SKM-1 (cell line): ENCODE measurements at regions not wholly inside any gene's neighbourhood (a gene's known extent, or its start where the extent isn't known, plus 50 kb on each side); places are given as distances from the start of the nearest gene placed in this dataset.

Experiments
- DNase-seq: peaks from one replicate; lab custom pipeline; 2025; ENCODE audit not compliant: unreplicated experiment; lab: John Stamatoyannopoulos, UW

- DNase-seq = no peak
These were observed 152.8 kb downstream of the BCL11A start for GRCh38 chr2:60400462-60401246.

- no peak for DNase-seq
These were observed 159.0 kb downstream of the BCL11A start for GRCh38 chr2:60394463-60394862.

- no peak for DNase-seq
These were observed 161.6 kb downstream of the BCL11A start for GRCh38 chr2:60391649-60392375.

GRCh38 chr2:60391230-60391629 is 162.2 kb downstream of the BCL11A start:
- no peak for DNase-seq

- no peak for DNase-seq
These were observed 167.0 kb downstream of the BCL11A start for GRCh38 chr2:60386436-60386835.

- DNase-seq = no peak
These were observed 167.8 kb downstream of the BCL11A start for GRCh38 chr2:60385648-60386047.

- DNase-seq = no peak
These were observed 169.9 kb downstream of the BCL11A start for GRCh38 chr2:60383401-60384143.

- no peak for DNase-seq
These were observed 173.0 kb downstream of the BCL11A start for GRCh38 chr2:60380411-60380810.

- no peak for DNase-seq
These were observed 173.8 kb downstream of the BCL11A start for GRCh38 chr2:60379684-60380083.

- DNase-seq = no peak
These were observed 174.2 kb downstream of the BCL11A start for GRCh38 chr2:60379216-60379615.

- no peak for DNase-seq
These were observed 175.6 kb downstream of the BCL11A start for GRCh38 chr2:60377825-60378224.

- no peak for DNase-seq
These were observed 177.2 kb downstream of the BCL11A start for GRCh38 chr2:60376252-60376651.

GRCh38 chr2:60371681-60372080 is 181.8 kb downstream of the BCL11A start:
- DNase-seq = no peak

GRCh38 chr2:60371219-60371618 is 182.2 kb downstream of the BCL11A start:
- no peak for DNase-seq

- no peak for DNase-seq
These were observed 182.6 kb downstream of the BCL11A start for GRCh38 chr2:60370814-60371213.

- no peak for DNase-seq
These were observed 185.0 kb downstream of the BCL11A start for GRCh38 chr2:60368456-60368855.

- peak; percentile 90 for DNase-seq
These were observed 187.2 kb downstream of the BCL11A start for GRCh38 chr2:60366135-60366712.

- no peak for DNase-seq
These were observed 187.9 kb downstream of the BCL11A start for GRCh38 chr2:60365556-60365955.

- DNase-seq = no peak
These were observed 189.0 kb downstream of the BCL11A start for GRCh38 chr2:60364491-60364890.

GRCh38 chr2:60361498-60361897 is 192.0 kb downstream of the BCL11A start:
- DNase-seq = no peak

- no peak for DNase-seq
These were observed 193.9 kb downstream of the BCL11A start for GRCh38 chr2:60359569-60359968.
